Prostate gland (tissue), 2 donors: ENCODE measurements at regions not wholly inside any gene's neighbourhood (a gene's known extent, or its start where the extent isn't known, plus 50 kb on each side); places are given as distances from the start of the nearest gene placed in this dataset.

Experiments used
- DNase-seq: peaks from one replicate; pipeline ENCODE4 v3.0.0-alpha.2; 2019; ENCODE audit warnings: low spot score
- H3K27ac ChIP-seq, 2 donors: fragments of 200-600 bp; sonication (generic); 2 replicates each; pipeline ENCODE4 v1.5.1; 2017 to 2019
- H3K27me3 ChIP-seq: fragments of 200-600 bp; sonication (generic); replicated peaks from 2 replicates; pipeline ENCODE4 v1.5.1; 2019; ENCODE audit not compliant: insufficient read depth
- H3K36me3 ChIP-seq, 2 donors: fragments of 200-600 bp; sonication (generic); 1 replicate in 1 of 2; 2 replicates in 1 of 2; pipeline versions ENCODE4 v1.5.1 to v1.8.1; 2017 to 2019
- H3K4me1 ChIP-seq: fragments of 200-600 bp; sonication (generic); replicated peaks from 2 replicates; pipeline ENCODE4 v1.5.1; 2019
- H3K4me3 ChIP-seq, 2 donors: fragments of 200-600 bp; sonication (generic); 2 replicates each; pipeline ENCODE4 v1.5.1; 2017 to 2019
- H3K9me3 ChIP-seq: fragments of 200-600 bp; sonication (generic); 2 replicates; pipeline ENCODE4 v1.5.1; 2017
- POLR2A ChIP-seq: fragments of 450-650 bp; IDR thresholded peaks from one replicate; pipeline ENCODE4 v1.6.1; 2016; ENCODE audit warnings: antibody characterized with exemption, mild to moderate bottlenecking
- POLR2AphosphoS5 ChIP-seq: sonication (generic); formaldehyde crosslinking; IDR thresholded peaks from one replicate; pipeline ENCODE4 v1.6.1; 2017; ENCODE audit warnings: antibody characterized with exemption
- WGBS: methylation state at CpG from one replicate; pipeline ENCODE4 v1.1.5; 2018; 5-methylcytosine and 5-hydroxymethylcytosine counted together
- intact Hi-C: fragments of 100-400 bp; cut with DNase I; formaldehyde crosslinking; loops from one replicate; pipeline ENCODE4 v1.14.2; 2022
- TF ChIP-seq, protein P1 (sequence below), 4 experiments: fragments of 200-600 bp in 2 of 4; fragments of 450-650 bp in 2 of 4; sonication (generic) in 2 of 4; IDR thresholded peaks; 1 replicate in 3 of 4; 2 replicates in 1 of 4; pipeline ENCODE4 v1.5.1; 2016 to 2019; ENCODE audit warnings: antibody characterized with exemption in 4 of 4, mild to moderate bottlenecking in 2 of 4, moderate library complexity in 2 of 4

DNA sequence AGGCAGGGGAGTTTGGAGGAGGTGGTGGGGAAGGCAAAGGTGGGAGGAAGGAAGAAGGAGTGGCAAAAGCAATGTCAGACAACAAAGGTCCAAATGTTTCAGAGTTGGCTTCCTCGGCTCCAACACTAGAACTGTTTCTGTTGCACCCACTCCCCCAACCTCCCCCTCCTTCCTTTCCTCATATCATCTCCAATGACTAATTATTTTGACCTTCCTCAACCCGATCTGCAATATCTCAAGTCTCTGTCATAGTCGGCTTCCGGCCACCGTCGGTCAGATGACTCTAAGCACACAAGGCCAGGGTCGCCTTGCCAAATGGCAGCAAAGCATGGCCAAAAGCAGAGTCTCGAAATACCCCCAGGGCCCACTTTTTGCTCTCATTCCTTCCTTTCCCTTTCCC lies 637.0 kb upstream of the TBX3 start:
- H3K9me3 ChIP-seq, result no peaks in the 10 kb centered on the region
- no peak overlapping the region for H3K27ac ChIP-seq
- H3K4me1 ChIP-seq, result no peaks in the 10 kb centered on the region
- H3K36me3 ChIP-seq, result no peaks in the 10 kb centered on the region
- 77% methylated on average over 8 of the region's 8 CpGs for WGBS
- H3K4me3 ChIP-seq, result no peak overlapping the region
- DNase-seq, result no peak
- no peak for TF ChIP-seq POLR2A
- TF ChIP-seq POLR2AphosphoS5, result no peak
- TF ChIP-seq, protein P1, sequence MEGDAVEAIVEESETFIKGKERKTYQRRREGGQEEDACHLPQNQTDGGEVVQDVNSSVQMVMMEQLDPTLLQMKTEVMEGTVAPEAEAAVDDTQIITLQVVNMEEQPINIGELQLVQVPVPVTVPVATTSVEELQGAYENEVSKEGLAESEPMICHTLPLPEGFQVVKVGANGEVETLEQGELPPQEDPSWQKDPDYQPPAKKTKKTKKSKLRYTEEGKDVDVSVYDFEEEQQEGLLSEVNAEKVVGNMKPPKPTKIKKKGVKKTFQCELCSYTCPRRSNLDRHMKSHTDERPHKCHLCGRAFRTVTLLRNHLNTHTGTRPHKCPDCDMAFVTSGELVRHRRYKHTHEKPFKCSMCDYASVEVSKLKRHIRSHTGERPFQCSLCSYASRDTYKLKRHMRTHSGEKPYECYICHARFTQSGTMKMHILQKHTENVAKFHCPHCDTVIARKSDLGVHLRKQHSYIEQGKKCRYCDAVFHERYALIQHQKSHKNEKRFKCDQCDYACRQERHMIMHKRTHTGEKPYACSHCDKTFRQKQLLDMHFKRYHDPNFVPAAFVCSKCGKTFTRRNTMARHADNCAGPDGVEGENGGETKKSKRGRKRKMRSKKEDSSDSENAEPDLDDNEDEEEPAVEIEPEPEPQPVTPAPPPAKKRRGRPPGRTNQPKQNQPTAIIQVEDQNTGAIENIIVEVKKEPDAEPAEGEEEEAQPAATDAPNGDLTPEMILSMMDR (IDR thresholded peaks at IDR 0.05), result no peak
- H3K27me3 ChIP-seq, result no peaks in the 10 kb centered on the region
- intact Hi-C loops, result no loop called here

GRCh38 chr12:115320451-115320850 lies 636.5 kb upstream of the TBX3 start:
- intact Hi-C loops, result no loop called here
- no peak for DNase-seq
- 76% methylated on average over 5 of the region's 5 CpGs for WGBS
- no peaks in the 10 kb centered on the region for H3K36me3 ChIP-seq
- no peaks in the 10 kb centered on the region for H3K27me3 ChIP-seq
- H3K4me3 ChIP-seq, result no peak overlapping the region
- TF ChIP-seq, protein P1 (IDR thresholded peaks at IDR 0.05), result no peak
- TF ChIP-seq POLR2AphosphoS5, result no peak
- no peaks in the 10 kb centered on the region for H3K4me1 ChIP-seq
- H3K27ac ChIP-seq, result no peak overlapping the region
- H3K9me3 ChIP-seq, result no peaks in the 10 kb centered on the region

GRCh38 chr12:115319446-115320040 lies 635.6 kb upstream of the TBX3 start:
- DNase-seq, result no peak
- H3K4me1 ChIP-seq, result no peaks in the 10 kb centered on the region
- H3K4me3 ChIP-seq, result no peak overlapping the region
- no peaks in the 10 kb centered on the region for H3K36me3 ChIP-seq
- H3K27ac ChIP-seq, result no peak overlapping the region
- H3K27me3 ChIP-seq, result no peaks in the 10 kb centered on the region
- TF ChIP-seq, protein P1 (IDR thresholded peaks at IDR 0.05), result no peak
- TF ChIP-seq POLR2AphosphoS5 (no peak), POLR2A (no peak)
- H3K9me3 ChIP-seq, result no peaks in the 10 kb centered on the region
- WGBS, result 89% methylated on average over 8 of the region's 8 CpGs
- intact Hi-C loops, result loop anchor here (10.0 kb wide), 1 partner anchor 625 kb away; no protein-coding TSS in a partner anchor

GRCh38 chr12:115313929-115314328 lies 630.0 kb upstream of the TBX3 start:
- intact Hi-C loops, result loop anchor here (10.0 kb wide), 1 partner anchor 619 kb away; no protein-coding TSS in a partner anchor
- H3K36me3 ChIP-seq, result no peaks in the 10 kb centered on the region
- no peaks in the 10 kb centered on the region for H3K9me3 ChIP-seq
- DNase-seq, result peak; percentile 10
- peak; percentile 47 for TF ChIP-seq POLR2AphosphoS5
- TF ChIP-seq, protein P1 (IDR thresholded peaks at IDR 0.05), result no peak
- H3K27me3 ChIP-seq, result no peaks in the 10 kb centered on the region
- no peaks in the 10 kb centered on the region for H3K4me1 ChIP-seq
- 8% methylated on average over 2 of the region's 2 CpGs for WGBS
- H3K27ac ChIP-seq, result no peak overlapping the region
- H3K4me3 ChIP-seq, result no peak overlapping the region

DNA sequence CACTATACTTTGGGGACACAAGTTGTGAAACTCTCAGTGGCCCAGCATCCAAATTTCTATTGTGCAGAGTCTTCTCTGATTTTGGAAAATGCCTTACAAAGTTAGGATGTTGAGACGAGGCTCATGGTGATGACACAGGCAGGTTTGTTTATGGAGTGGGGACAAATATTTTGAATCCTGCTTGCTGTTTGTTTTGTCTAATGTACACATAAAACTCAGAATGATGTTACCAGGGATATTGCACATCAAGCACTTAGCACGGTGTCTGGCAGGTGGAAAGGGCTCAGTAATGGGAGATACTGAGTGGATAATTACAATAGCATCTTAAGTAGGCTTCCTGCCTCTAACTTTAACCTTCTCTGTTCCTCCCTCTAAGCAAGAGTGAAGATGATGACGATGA lies 628.9 kb upstream of the TBX3 start:
- Histone ChIP-seq H3K9me3 (no peaks in the 10 kb centered on the region), H3K4me1 (no peaks in the 10 kb centered on the region), H3K27me3 (no peaks in the 10 kb centered on the region), H3K36me3 (no peaks in the 10 kb centered on the region), H3K27ac (no peak overlapping the region), H3K4me3 (no peak overlapping the region)
- DNase-seq, result no peak
- TF ChIP-seq POLR2AphosphoS5 (no peak), POLR2A (no peak)
- TF ChIP-seq, protein P1 (IDR thresholded peaks at IDR 0.05), result no peak
- 84% methylated on average over 3 of the region's 3 CpGs for WGBS
- intact Hi-C loops, result loop anchor here (10.0 kb wide), 1 partner anchor 618 kb away; no protein-coding TSS in a partner anchor
